ENCODE measurements at regions not wholly inside any gene's neighbourhood (a gene's known extent, or its start where the extent isn't known, plus 50 kb on each side); places are given as distances from the start of the nearest gene placed in this dataset.

DNA sequence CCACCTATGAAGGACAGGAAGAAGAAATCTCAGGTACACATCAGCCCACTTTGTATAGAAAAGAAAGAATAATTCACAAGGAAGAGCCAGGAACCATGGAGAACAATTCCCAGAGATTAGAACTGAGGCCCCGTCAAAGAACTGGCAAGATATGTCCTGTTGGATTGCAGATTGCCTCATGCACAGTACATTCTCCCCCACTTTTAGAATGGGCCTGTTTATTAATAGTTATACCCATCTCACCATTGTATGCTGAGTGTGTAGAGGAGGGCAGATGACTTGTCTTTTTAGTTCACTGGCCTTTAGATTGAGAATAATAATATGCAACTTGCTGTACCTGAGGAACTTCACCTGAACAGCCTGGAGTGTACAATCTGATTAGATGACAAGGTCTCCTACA is 315.6 kb upstream of the HAND2 start:
- no peak for DNase-seq

DNA sequence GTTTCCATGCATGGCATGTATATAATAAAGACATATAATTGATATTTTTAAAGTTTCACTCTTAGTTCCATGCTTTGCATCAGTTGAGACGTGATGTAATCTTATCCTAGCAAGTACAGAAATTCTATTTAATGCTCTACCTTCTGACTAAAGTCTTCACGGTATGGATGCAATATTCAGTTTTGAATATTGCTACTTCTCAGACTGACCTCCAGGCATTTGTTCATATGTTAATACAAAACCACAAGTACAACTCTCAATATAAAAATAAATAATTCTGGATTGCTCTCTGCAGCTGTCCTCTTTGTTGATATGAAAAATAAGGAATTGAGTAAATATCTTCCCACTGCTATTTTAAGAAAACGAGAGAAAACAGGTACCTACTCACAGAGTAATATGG is 309.8 kb upstream of the HAND2 start:
- DNase-seq, result no peak

DNA sequence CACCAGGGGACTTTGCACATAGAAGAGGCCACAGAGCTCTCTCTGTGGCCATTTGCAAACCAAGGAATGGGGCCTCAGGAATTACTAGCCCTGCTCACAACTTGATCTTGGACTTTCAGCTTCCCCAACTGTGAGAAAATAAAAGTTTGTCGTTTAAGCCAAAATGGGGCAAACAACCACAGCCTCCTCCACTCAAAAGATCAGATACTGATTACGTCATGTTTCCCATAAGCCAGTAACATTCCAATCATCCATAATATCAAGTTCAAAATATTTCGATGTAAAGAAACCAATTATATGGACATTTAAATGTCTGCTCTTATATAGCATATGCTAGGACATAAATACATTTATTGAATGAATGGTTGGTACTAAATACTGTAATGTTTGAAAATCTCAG is 307.5 kb upstream of the HAND2 start:
- no peak for DNase-seq

DNA sequence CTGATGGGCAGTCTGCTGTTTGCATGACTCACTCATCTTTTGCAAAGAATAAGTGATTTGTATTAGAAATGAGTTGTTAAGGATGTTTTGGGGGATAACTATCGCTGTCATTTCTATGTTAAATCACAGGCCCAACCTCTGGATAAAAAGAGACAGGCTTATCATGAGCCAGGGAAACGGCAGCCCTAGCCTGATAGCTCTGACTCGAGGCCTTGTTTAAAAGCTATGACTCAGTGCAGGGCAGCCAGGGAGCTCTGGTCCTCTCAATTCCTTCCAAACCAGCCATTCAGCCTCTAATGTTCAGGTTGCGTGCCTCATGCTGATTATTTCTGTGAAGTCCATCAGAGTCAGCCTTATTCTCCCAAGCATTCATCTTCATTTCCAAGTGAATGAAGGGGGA is 305.9 kb upstream of the HAND2 start:
- no peak for DNase-seq

DNA sequence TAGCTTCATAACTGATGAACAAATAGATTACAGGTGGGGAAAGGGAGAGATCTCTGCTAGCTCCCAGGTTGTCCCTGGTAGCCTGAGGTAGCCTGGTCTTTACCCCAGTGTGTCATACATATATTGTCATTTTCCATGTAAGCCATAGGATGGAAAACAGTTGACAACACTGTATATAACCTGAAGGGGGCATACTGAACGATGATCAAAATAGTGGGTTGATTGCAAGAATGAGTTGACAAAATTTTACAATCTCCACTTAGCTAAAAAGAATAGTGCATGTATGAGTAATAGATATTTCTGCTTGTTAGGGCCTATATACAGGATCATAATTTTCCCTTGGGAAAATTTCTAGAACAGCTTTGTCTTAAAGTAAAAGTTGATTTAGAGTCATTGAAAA is 304.1 kb upstream of the HAND2 start:
- DNase-seq, result no peak

DNA sequence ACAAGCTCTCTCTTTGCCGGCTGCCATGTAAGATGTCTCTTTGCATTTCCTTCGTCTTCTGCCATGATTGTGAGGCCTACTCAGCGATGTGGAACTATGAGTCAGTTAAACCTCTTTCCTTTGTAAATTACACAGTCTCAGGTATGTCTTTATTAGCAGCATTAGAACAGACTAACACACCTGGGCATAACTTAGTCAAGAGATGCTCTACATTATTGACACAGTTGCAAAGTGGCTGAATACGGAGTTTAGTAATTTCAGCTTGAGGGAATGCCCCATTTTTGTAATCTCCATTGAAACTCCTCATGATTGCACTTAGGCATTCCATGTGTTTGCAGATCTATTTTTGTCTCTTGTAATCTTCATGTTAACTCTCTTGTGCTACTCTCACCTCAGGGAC is 299.5 kb upstream of the HAND2 start:
- no peak for DNase-seq

DNA sequence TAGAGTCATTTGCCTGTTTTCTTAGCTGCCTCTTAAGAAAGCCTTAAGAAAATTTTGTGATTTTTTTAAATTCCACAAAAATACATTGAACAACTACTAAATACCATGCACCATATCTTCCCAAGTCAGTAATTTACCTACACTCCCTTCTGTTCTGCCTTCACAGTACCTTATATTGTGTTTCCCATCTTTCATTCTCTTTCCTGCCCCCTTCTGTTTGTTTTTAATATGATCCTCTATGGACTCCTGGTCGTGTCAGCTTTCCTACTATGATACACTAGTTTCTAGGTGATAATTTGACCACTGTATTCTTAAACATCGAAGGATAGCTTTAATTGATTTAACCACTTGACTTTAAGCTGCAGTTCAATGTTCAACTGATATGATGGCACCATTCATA is 297.7 kb upstream of the HAND2 start:
- DNase-seq, result no peak

DNA sequence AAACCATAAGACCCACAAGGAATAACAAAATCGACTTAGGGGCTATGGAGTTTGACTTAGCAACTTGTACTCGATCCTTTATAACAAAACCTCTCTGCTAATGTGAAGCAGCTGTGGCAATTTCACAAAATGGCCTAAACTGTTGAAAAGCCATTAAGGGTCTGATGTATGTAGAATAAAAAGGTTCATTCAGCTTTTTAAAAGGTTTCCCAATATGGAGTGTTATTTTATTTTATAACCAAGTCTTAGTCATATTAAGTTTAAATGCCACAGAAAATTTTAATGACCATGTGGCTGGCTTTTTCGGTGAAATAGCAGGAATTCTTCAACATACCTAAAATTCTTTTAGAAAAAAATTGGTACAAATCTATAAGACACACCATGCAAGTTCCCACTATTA is 291.8 kb upstream of the HAND2 start:
- DNase-seq, result peak in 1 of 3 donors; percentile 28

DNA sequence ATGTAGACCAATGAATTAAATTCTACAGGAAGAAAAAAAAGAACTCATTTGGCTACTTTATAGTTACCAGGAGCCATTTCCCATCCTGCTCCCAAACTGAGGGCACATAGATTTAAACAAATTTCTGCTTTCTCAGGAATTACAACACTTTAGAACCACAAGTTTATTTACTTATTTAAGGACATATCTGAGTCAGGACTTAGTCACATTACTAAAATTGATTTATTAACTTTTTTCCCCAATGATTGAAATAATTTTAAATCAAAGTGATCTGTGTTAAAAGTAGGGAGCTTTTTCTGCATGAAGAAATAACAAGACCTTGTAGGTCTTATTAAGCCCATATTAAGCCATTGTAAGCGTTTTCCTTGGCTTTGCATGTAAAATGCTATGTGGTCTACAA is 291.0 kb upstream of the HAND2 start:
- peak in 1 of 3 donors; percentile 14 for DNase-seq

DNA sequence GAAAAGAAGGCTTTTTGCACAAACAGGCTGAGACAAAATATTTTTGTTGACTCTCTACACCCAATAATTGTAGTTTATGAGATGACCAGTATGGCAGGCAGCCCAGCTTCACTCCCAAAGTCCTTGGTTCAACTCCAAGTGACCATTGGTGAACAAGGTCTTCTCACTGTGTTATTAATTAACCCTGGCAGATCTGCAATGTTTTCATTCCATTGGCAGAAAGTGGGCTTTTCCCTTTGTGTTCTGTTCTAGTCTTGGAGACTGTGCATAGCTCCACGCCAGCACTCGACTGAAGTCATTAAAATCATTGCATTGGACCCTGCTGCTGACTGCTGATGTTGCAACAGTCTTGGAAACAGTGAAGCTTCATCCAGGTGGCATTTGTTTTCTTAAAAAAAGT is 277.3 kb upstream of the HAND2 start:
- DNase-seq, result peak in 2 of 3 donors; percentile 23 to 47

DNA sequence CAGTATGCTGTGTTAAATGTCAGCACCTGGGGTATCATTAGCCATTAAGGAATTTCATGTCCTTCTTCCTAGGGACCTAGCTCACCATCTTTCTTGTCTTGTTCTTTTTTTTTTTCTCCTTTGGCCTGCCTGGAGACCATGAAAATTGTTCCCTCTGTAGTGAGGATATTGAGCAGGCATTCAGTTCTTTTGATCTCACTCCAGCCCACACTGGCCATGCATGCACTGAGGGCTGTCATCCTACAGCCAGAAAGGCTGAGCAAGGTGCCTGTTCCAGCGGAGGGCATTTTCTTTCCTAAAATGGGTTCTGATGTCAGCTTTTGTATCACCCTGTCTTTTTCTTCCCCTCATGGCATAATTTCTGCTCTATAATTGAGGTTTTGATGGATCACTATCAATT is 275.9 kb upstream of the HAND2 start:
- no peak for DNase-seq

DNA sequence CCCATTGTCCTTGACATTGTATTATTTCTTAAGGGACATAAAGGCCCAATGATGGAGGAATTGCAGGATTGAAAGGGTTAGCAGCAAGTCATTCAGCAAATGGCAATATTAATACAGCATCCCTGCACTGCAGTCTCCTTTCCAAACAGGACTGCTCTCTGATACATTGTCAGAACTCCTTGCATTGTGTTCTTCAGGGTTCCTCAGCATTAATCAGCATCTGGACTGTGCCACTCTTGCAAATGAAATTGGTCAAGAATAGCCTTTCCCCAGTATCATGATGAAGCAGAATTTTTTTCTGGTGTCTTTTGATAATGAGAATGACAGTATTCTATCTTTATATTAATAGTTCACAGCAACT is 272.6 kb upstream of the HAND2 start:
- DNase-seq, result no peak

DNA sequence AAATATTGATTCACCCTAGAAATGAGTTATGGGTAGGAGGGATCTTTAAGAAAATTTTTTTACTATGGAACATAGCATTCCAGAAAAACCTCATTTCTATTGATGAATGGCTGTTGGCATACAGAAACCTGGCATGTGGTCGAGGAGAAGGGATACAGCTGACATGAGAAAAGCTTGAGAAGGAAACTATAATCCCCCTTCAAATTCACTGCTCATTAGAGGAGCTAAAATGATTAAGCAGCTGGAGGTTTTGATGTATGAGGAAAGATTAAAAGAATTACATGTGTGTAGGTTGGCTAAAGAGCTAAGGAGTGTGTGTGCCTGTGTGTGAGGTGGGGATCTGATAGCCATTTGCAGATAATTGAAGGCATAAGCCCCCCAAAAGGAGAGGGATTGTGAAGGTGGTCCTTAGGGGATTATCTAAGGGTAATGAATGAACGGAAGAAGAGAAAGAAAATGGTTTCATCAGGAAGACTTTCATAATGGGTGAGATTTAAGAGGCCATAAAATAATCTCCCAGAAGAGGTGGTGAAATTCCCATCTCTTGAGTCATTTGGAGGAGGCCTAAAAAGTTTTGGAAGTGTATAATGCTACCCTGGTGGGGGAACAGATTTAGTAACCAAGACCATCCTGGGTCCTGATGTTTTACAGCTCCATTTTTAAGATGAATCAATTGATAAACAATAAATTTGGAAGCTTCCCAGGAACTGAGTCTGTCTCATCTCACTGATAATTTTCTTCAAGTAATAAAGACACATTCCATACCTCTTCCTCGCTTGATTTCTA is 272.0 kb upstream of the HAND2 start:
- DNase-seq, result no peak

DNA sequence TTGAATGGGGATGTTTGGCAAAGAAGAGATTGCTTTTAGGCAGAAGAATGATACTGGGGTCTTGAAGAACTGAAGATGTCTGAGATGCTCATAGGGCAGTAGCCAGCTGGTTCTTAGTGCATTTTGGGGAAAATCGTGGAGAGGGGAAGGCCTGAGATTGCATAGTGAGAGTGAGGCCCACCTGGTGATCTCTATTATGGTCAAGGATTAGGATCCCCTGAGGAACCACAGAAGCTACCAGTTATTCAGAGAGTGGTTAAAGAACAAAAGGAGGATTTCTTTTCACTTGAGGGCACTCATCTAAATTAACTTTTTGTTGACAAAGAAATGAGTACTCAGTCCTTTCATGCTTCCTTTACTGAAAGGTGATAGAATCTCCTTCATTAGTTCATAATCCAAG is 271.3 kb upstream of the HAND2 start:
- DNase-seq, result no peak

DNA sequence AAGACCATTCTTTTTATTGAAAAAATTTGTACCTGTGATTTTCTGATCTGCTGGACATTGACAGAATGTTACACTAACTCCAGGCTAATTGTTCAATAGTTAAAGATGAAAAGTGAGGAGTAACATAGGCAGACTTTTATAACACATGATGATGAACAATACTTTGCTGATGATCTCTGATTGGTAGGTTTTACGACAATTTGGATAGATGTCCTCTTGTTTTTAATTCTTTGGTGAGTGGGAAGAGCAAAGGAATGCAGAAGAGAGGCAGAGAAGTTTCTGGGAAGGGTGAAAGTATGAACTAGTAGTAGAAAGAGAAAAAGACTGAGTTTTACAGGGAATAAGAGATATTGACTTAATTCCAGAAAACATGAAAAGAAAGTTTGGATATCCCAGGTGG is 267.3 kb upstream of the HAND2 start:
- no peak for DNase-seq

DNA sequence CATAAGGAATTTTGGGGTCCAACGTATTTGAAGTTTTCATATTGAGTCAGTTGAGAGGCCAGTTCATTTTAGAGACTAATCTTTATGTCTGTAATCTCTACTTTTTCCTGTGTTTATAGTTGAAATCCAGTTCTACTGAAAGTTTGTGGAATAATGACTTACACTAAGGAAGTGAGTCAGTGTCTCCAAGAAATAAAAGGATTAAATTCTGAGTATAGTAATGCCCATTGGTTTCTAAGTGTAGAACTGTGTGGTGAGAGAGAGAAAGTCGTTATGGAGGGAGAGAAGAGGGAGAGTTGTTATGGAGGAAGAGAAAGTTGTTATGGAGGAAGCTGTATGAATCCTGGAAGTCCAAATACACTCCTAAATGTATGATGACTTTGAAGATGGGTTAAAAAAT is 264.6 kb upstream of the HAND2 start:
- peak in 1 of 3 donors; percentile 21 for DNase-seq

DNA sequence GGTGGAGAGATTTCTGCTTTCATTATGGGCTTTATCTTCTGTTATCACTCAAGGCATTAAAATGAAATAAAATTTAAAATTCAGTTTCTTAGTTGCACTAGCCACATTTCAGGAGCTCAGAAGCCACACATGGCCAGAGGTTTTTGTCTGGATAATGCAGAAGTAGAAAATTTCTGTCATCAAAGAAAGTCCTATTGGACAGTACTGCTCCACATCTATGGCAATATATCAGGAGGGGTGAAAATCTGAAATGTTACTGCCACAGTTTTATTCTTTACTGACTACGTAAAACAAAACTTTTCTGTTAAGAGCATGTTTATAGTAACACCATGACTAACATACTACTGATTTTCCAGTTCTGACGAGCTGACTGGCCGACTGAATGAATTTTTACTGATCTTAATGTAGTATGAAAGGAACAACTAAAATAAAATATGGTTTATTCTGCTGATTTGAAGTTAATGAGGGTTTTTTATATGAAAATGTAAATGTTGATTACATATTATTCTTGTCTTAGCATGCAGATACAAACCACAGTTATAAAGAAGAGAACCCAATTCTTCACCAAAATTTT is 264.0 kb upstream of the HAND2 start:
- DNase-seq, result no peak

DNA sequence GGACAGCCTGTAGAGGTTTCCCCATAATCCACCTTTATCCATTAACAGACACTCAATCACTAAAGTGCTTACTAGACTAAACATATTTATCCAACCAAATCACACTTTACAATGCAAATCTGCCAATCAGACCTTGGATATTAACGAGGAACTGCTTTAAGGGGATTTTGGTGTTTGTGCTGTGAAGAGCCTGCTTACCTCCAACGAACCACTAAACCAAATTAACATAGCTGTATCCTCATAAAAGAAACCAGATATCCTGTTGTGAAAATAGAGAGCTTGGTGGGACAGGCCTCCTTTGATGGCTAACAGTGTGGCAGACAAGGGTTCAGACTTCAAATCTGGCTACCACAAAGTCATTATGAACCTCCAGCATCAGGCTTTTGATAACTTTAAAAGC is 252.6 kb upstream of the HAND2 start:
- no peak for DNase-seq

DNA sequence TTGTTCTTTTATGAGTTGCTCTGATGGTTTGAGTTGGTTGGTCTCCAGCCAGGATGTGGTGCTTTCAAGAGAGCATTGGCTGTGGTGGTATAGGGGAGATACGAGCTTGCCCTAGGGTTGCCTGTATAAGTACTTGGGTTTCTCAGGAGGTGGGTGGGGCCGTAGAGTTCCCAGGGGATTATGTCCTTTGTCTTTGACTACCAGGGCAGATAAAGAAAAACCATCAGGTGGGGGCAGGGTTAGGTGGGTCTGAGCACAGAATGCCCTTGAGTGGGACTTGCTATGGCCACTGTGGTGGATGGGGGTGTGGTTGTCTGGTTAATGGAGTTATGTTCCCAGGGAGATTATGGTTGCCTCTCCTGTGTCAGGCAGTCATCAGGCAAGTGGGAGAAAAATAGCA is 247.9 kb upstream of the HAND2 start:
- DNase-seq, result no peak

DNA sequence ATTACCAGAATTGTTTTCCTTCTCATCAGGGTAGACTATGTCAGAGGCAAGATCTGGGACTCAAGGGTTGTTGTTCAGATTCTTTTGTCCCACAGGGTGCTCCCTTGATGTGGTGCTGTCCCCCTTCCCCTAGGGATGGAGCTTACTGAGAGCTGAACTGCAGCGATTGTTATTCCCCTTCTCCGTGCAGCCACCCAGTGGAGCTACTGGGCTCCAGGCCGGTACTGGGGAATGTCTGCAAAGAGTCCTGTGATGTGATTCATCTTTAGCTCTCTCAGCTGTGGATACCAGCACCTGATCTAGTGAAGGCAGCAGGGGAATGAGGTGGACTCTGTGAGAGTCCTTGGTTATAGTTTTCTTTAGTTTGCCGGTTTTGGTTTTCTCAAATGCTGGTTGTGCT is 247.4 kb upstream of the HAND2 start:
- no peak for DNase-seq

DNA sequence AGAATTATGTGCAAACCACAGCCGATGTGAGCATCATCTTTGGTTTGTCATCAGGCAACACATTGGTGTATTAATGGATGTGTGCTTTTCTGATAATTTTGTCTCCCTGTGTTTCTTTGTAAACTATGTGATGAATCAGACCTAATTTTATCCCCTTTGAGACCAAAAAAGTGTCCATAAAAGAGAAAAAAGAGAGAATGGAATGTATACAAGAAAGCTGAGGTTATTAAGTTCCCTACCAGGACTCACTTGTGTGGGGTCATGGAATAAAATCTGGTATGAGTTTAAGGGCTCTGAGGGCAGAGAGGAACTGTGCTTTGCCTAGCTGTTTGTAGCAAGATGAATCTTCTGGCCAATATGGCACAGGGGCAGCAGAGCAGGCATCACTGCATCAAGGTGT is 239.5 kb upstream of the HAND2 start:
- no peak for DNase-seq

DNA sequence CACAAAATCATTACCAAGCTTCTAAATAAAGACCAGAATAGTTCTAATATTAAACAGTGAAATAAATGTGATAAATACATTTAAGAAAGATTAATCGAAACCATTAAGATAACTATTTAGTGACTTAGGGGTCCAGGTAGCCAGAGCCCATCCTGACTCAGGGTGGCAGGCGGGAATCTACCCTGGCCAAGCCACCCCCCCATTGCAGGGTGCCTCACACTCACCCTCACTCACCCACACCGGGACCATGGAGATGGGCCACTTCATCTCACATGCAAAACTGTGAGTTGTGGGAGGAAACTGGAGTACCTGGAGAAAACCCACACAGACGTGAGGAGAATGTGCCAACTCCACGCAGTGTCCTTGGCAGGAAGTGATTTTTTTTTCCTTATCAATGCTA is 237.6 kb upstream of the HAND2 start:
- no peak for DNase-seq

DNA sequence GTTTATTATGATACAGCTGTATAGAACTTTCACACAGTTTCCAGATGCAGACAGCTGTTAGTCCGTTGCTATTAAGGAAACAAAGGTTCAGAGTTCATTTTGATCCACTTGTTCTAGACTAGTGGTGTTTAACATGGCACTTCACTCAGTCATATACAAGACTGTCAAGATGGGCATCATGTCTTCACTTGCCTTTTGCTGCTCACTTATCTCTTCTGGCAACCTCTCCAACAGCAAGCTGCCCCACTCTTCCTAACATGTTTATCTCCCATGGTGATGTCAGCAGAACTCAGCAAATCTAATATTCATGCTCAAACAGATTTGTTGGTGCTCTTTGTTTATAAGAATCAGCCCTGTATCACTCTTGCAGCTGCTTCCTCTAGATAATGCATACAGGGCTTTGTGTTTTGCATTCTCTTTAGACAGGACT is 236.2 kb upstream of the HAND2 start:
- no peak for DNase-seq

DNA sequence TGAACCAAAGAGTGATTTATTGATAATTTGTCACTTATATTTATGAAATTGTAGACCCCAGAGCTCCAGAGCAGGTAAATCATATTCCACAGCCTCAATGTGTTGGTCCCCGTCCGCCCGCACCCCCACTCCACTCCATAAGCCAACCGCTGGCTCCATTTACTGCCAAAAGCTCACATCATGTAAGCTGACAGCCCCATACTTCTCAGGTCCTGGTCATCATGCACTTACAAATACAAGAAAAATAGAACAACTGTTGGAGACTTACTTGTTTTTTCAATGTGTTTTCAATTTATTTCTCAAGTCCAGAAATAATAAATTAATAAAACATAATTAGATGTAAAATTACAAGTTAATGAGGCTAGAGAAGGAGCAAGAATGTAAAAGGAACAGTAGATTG is 235.7 kb upstream of the HAND2 start:
- DNase-seq, result no peak

All from muscle of back (tissue), 3 donors.